A673 (cell line): ENCODE measurements at regions not wholly inside any gene's neighbourhood (a gene's known extent, or its start where the extent isn't known, plus 50 kb on each side); places are given as distances from the start of the nearest gene placed in this dataset.

Experiments
- BruUV-seq: library from RNA; stranded (reverse); fragments of 400-500 nt; replicated peaks from 2 replicates; lab custom pipeline; 2021; lab: Mats Ljungman, UMichigan
- CTCF ChIA-PET: fragments of 300-600 bp; sonication (Branson Sonifier 250); formaldehyde crosslinking; loops from one replicate; lab custom pipeline; 2022; ENCODE audit warnings: antibody characterized with exemption; lab: Charles Lee
- POLR2A ChIA-PET: fragments of 300-600 bp; sonication (Branson Sonifier 250); formaldehyde crosslinking; loops from one replicate; lab custom pipeline; 2022; ENCODE audit warnings: antibody characterized with exemption; ENCODE audit not compliant: low non-redundant PET; lab: Charles Lee
- DNase-seq: peaks from one replicate; pipeline ENCODE4 v3.0.0-alpha.2; 2015; ENCODE audit warnings: low spot score
- H3K27ac ChIP-seq: fragments of 200-600 bp; sonication (generic); 2 replicates; pipeline ENCODE4 v1.5.1; 2016; ENCODE audit warnings: mixed run types, low read depth, mild to moderate bottlenecking, mixed read lengths, antibody characterized with exemption, low read length; ENCODE audit not compliant: poor library complexity, severe bottlenecking
- H3K27me3 ChIP-seq: fragments of 200-600 bp; sonication (generic); replicated peaks from 2 replicates; pipeline ENCODE4 v1.6.1; 2017; ENCODE audit warnings: mixed run types, low read depth, mild to moderate bottlenecking, mixed read lengths, antibody characterized with exemption, low read length; ENCODE audit not compliant: insufficient read depth, poor library complexity
- H3K36me3 ChIP-seq: fragments of 200-600 bp; sonication (generic); 2 replicates; pipeline ENCODE4 v1.6.1; 2016; ENCODE audit warnings: mixed run types, mild to moderate bottlenecking, mixed read lengths, antibody characterized with exemption, low read length; ENCODE audit not compliant: insufficient read depth, poor library complexity, severe bottlenecking
- H3K4me1 ChIP-seq: fragments of 200-600 bp; sonication (generic); 2 replicates; pipeline ENCODE4 v1.6.1; 2017; ENCODE audit warnings: mixed run types, mild to moderate bottlenecking, mixed read lengths, antibody characterized with exemption, low read length; ENCODE audit not compliant: insufficient read depth, poor library complexity, severe bottlenecking
- H3K4me3 ChIP-seq: fragments of 200-600 bp; sonication (generic); 2 replicates; pipeline ENCODE4 v1.5.1; 2016; ENCODE audit warnings: low read depth, mixed run types, mild to moderate bottlenecking, mixed read lengths, low read length; ENCODE audit not compliant: poor library complexity, severe bottlenecking
- H3K9me3 ChIP-seq: fragments of 200-600 bp; sonication (generic); 2 replicates; pipeline ENCODE4 v1.6.1; 2016; ENCODE audit warnings: mixed run types, low read depth, mild to moderate bottlenecking, mixed read lengths, antibody characterized with exemption, low read length; ENCODE audit not compliant: poor library complexity, severe bottlenecking
- CTCF ChIP-seq: fragments of 300-800, 200-600 bp; sonication (generic); conservative IDR thresholded peaks from 2 replicates; pipeline ENCODE4 v1.5.1; 2017; ENCODE audit warnings: low read depth, mild to moderate bottlenecking, antibody characterized with exemption, low read length, moderate library complexity, mixed read lengths
- EZH2 ChIP-seq: fragments of 200-600 bp; sonication (generic); IDR thresholded peaks from 2 replicates; pipeline ENCODE4 v1.6.1; 2017; ENCODE audit warnings: borderline replicate concordance, low read depth, mild to moderate bottlenecking, mixed read lengths, antibody characterized with exemption, low read length; ENCODE audit not compliant: poor library complexity, severe bottlenecking
- intact Hi-C: fragments of 100-400 bp; cut with micrococcal nuclease; formaldehyde crosslinking; loops from one replicate; pipeline ENCODE4 v1.10.0; 2022; ENCODE audit not compliant: unreplicated experiment

- Histone ChIP-seq H3K4me1 (no peaks in the 10 kb centered on the region), H3K36me3 (no peaks in the 10 kb centered on the region), H3K27me3 (no peaks in the 10 kb centered on the region), H3K4me3 (no peak overlapping the region), H3K27ac (no peak overlapping the region), H3K9me3 (no peaks in the 10 kb centered on the region)
- intact Hi-C loops, result no loop called here
- DNase-seq, result no peak
- no peak for TF ChIP-seq EZH2
- TF ChIP-seq CTCF, result no peak
- ChIA-PET POLR2A (no interaction called here), CTCF (no interaction called here)
- no TSS peak for BruUV-seq
These were observed 119.3 kb downstream of the RASGEF1B start for GRCh38 chr4:81352446-81352835.

DNA sequence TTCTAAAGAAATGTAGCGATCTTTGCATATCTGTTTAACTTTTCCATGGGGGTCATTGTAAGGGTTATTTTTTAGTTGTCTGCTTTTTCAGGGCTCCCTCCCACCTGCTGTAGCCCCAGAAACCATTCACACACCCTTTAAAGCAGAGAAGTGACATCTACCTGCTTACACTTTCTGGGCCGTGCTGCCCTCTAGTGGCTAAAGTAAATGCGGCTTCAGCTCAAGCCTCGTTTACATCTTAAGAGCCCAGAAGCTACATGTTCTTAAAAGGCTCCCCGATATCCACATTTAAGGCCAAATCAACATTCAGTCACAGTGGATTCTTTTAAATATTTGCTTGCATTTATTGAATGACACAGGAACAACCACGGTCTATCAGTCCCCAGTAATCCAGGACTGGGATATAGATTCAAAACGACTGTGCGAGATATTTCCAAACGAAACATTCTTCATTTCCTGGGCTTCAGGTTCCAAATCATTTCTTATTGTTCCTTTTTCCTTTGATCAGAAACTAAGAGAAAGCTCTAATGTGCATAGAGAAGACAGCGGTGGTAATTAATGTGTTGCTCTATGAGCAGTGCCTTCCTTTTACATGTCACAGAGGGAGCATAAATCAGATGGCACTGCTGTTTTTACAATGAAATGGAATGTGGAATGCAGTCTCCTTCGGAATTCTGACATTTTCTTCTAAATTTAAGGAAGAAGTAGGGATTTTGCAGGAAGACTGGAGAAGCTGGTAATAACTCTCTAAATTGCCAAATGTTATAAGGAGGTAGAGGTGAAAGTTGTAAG lies 119.9 kb downstream of the RASGEF1B start:
- intact Hi-C loops, result loop anchor here (2.0 kb wide), 1 partner anchor 283 kb away; no protein-coding TSS in a partner anchor
- TF ChIP-seq EZH2, result no peak
- TF ChIP-seq CTCF, result peak; percentile 78
- H3K27ac ChIP-seq, result no peak overlapping the region
- DNase-seq, result peak; percentile 57
- no peaks in the 10 kb centered on the region for H3K36me3 ChIP-seq
- POLR2A ChIA-PET, result no interaction called here
- no peak overlapping the region for H3K4me3 ChIP-seq
- no peaks in the 10 kb centered on the region for H3K27me3 ChIP-seq
- no peaks in the 10 kb centered on the region for H3K4me1 ChIP-seq
- H3K9me3 ChIP-seq, result no peaks in the 10 kb centered on the region
- no TSS peak for BruUV-seq
- CTCF ChIA-PET, result interaction anchor here (0.6 to 0.8 kb wide), 2 partner anchors 282 to 917 kb away, joined by 3 read pairs; no protein-coding TSS in a partner anchor

GRCh38 chr4:81350040-81350439 lies 121.7 kb downstream of the RASGEF1B start:
- Histone ChIP-seq H3K27me3 (no peaks in the 10 kb centered on the region), H3K27ac (no peak overlapping the region), H3K4me3 (no peak overlapping the region), H3K4me1 (no peaks in the 10 kb centered on the region), H3K36me3 (no peaks in the 10 kb centered on the region), H3K9me3 (no peaks in the 10 kb centered on the region)
- POLR2A ChIA-PET, result no interaction called here
- BruUV-seq, result no TSS peak
- TF ChIP-seq EZH2 (no peak), CTCF (no peak)
- CTCF ChIA-PET, result no interaction called here
- DNase-seq, result no peak
- intact Hi-C loops, result loop anchor here (2.0 kb wide), 1 partner anchor 281 kb away; no protein-coding TSS in a partner anchor
